GM18511 (cell line): ENCODE measurements at regions not wholly inside any gene's neighbourhood (a gene's known extent, or its start where the extent isn't known, plus 50 kb on each side); places are given as distances from the start of the nearest gene placed in this dataset.
A peak's percentile ranks its signal among the peaks of the same experiment; 100 is the strongest.

Source experiments
- ATAC-seq: cut with Tn5 transposase; IDR thresholded peaks from one replicate; pipeline ENCODE4 v1.9.1; 2021; ENCODE audit warnings: mild to moderate bottlenecking, moderate library complexity; ENCODE audit not compliant: unreplicated experiment

GRCh38 chr6:74650668-74651067, 555.2 kb downstream of the COL12A1 start:
- no peak for ATAC-seq

- no peak for ATAC-seq
These were observed 559.4 kb downstream of the COL12A1 start for GRCh38 chr6:74646461-74646860.

DNA sequence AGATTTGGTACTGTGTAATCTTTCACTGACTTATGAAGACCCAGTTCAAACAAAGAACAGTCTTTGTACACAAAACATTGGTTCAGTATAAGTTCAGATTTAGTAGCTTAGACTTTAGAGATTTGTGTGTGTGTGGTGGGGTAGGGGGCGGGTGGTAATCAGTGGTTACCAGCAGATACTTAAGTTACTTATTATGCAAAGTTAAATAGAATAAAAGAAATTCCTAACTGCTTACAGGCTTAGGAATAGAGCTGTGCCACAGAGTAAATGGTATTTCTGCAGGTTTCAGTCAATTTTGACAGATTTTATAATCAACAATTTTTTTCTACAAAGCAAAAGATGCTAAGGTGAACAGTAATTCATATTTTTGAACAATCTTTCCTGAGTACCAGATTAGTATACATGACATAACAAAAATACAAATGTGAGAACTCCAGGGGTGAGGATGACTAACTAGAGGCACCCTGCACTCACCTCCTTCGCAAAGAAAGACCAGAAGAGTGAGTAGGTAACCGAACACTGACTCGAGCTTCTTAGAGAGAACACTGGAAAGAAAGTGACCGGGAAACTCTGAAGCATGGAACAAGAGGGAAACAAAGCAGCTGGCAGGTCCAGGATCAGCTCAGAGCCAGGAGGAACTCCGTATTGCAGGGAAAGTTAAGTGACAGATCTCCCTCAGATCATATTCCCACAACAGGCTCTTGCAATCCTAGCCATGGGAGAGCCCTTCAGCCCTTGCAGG, 560.6 kb downstream of the COL12A1 start:
- ATAC-seq = no peak

- no peak for ATAC-seq
These were observed 563.8 kb downstream of the COL12A1 start for GRCh38 chr6:74642101-74642500.

GRCh38 chr6:74638412-74638811, 567.4 kb downstream of the COL12A1 start:
- ATAC-seq = no peak

DNA sequence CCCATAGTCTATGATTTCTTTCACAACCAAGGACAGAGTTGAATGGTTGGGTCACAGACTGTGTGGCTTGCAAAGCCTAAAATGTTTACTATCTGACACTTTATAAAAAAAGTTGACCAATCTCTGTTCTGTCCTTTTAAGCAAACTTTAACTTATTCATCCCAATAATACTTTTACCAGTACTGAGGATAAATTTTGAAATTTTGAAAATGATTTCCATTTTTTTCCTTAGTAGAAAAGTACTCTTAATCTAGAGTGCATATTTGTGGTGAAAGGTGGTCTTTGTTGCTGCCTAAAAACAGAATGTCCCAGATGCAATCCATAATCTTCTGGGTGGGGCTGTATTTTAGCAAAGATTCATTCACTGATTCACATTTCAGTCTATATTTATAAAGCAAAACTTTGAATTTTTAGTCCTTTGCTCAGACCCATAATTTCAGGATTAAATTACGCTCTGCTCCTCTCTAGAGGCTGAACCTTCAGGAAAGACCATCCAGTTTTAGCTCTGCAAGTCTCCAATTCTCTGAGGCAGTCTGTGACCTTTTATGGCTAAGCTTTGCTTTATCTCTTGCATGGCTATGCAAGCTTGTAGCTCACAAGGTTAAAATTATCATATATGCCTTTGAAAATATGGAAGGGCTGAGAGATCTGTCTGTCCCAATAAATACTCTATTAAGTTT, 573.5 kb downstream of the COL12A1 start:
- no peak for ATAC-seq

GRCh38 chr6:74631564-74631963, 574.3 kb downstream of the COL12A1 start:
- ATAC-seq = no peak

- no peak for ATAC-seq
These were observed 579.6 kb downstream of the COL12A1 start for GRCh38 chr6:74626288-74626687.

GRCh38 chr6:74623027-74623426, 582.8 kb downstream of the COL12A1 start:
- ATAC-seq = no peak

GRCh38 chr6:74611220-74611619, 594.6 kb downstream of the COL12A1 start:
- no peak for ATAC-seq

DNA sequence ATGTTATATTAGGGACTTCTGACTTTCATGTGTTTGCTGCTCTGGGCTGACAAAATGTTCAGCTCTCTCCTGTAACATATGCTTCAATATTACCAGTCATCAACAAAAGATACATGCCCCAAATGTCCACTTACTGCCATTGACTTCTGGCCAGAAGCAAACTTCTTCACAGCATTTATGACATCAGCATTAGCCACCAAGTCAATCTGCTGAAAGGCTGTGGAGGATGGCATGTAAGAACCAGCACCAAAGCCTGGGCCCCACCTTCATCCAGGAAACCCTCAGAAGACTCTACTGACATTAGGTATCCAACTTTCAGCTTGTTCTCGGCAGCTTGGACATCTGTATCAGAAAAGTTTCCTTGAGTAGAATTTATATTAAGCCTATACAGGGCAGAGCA, 595.5 kb downstream of the COL12A1 start:
- no peak for ATAC-seq

- no peak for ATAC-seq
These were observed 596.0 kb downstream of the COL12A1 start for GRCh38 chr6:74609871-74610270.

DNA sequence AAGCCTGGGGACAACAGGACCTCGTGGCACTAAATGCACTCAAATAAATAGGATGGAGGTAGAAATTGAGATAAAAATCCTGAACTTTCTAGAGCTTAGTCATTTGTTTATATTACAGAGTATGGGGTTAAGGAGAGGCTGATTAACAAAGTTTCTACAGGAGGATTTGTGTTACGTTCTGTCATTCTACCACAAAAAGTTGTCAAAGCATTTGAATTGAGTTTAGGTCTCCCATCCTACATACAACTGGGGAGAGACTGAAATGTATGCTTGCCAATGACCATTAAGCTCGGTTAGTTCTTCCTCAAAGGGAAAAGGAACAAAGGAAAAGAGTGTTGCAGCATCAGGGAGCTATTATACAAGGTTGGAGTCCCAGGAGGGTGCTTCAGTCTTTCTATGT, 597.9 kb downstream of the COL12A1 start:
- ATAC-seq = no peak

DNA sequence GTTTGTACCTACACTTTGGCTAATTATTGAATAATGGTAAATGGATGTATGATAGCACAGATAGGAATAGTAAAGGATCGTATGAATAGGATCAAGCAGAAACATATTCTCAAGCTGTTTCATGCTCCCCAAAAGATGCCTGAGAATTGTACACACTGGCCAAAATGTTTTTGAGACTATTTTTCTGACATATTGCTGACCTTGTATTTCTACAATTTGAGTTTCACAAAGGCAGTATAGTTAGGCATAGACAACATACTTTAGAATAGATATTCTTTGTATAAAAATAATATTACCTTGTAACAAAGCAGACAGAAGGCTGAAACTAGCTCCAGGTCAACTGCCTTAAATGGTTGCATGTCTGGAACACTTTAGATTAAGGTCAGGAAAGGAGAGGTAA, 598.4 kb downstream of the COL12A1 start:
- ATAC-seq = no peak

DNA sequence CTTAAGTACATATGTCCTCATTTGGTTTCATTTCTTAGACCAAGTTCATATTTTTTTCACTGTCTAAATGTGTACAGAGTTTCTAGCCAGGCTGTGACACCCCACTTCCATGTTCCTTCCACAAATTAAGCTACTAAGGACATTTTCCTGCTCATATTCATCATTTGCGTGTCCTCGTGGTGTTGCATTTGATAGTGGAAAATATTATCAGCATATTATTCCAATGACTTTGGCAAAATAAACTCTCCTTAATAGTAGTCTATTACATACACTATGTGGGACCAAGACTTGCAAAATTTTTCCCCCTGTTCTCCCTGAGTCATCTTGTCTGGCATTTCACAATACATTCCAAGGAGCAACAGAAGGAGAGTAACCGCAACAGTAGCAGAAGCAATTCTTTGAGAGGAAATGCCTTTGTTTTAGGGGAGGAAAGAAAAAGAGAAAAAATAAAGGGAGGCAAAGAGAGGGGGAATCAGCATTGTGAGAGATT, 599.2 kb downstream of the COL12A1 start:
- no peak for ATAC-seq

DNA sequence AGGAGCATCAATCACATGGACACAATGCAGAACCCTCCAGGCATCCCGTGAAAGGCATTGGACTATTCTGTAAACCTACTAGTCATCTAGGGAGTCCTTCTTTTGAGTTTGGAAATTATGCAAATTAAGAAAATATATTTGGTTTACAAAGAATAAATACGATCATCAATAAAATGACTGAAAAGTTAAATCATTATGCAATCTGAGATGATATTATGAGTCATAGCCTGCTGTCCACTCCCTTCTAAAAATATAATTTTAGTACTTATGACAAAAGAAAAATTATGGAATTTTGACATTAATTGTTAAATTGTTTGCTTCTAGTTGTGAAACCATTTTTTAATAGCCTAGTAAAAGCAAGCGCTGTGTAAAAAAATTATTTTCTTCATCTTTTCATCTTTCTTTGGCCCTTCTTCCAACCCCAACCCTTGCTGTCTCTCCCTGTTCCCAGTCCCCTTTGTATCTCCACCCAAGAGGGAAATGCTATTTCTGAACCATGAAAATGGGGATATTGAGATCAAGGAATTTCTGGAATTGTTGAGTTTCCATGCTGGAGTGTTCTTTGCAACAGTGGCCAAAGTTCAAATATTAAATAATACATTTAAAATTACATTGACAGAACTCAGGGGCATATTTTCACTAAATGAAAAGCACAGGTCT, 599.8 kb downstream of the COL12A1 start:
- ATAC-seq = no peak

- ATAC-seq = no peak
These were observed 601.6 kb downstream of the COL12A1 start for GRCh38 chr6:74604279-74604678.

DNA sequence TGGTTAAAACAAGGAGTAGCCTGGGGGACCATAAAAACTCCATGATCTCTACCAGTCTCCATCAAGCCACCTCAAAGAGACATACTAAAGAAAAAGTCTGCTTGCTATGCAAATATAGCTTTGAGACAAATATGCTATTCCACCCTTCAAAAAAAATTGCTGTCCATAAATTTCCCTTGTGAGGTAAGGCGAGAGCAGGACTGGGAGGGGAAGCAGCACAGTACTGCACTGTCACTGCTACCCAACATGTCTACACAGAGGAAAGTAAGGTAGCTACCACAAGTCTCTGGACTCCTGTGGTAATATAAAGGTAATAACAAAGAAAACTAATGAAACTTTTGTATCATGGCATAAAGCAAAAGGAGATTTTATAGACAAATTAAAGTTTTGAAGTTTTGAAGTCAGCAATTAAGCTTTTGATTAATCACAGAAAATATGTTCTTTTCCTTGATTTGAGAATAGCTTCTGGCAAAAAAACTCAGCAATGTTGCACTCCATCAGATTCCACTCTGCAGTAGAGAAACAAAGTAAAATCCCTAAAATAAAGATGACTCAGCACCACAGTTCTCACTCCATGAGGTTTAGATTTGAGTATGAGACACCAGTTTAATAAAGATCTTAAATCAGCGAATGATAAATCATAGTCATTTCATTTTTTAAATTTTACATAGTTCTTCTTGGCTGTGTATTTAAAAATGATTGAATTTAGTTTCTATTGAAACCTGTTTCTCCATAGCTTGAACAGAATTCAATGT, 602.4 kb downstream of the COL12A1 start:
- ATAC-seq = no peak

- no peak for ATAC-seq
These were observed 603.6 kb downstream of the COL12A1 start for GRCh38 chr6:74602206-74602605.

GRCh38 chr6:74598462-74599393, 607.1 kb downstream of the COL12A1 start:
- ATAC-seq = peak; percentile 94
